ENCODE measurements at regions not wholly inside any gene's neighbourhood (a gene's known extent, or its start where the extent isn't known, plus 50 kb on each side); places are given as distances from the start of the nearest gene placed in this dataset.
"Not testable (repeated sequence)": the region's sequence is repeated elsewhere in the genome, so short reads cannot be mapped to it uniquely, and the experiment has no call there.

- DNase-seq; H3K4me3 ChIP-seq; intact Hi-C loops (cut with DNase I; ENCODE audit: low total_unique reads); H3K27ac ChIP-seq; H3K36me3 ChIP-seq; H3K27me3 ChIP-seq (replicated peaks in 1 of 7); H3K4me1 ChIP-seq: not testable (repeated sequence)
- WGBS, 5 donors = no CpG with 5 or more reads among the region's 4 CpGs
- peaks cover 0 to 13% (median 0%) of the 10 kb centered on the region in 8 donors for H3K9me3 ChIP-seq
Observed at GRCh38 chr2:97431169-97431725, 158.4 kb downstream of the ANKRD36B start.

- intact Hi-C loops (cut with DNase I; ENCODE audit: low total_unique reads); H3K27me3 ChIP-seq (replicated peaks in 1 of 7); H3K9me3 ChIP-seq; H3K36me3 ChIP-seq; DNase-seq; H3K27ac ChIP-seq; H3K4me3 ChIP-seq; H3K4me1 ChIP-seq: not testable (repeated sequence)
- WGBS, 5 donors = no CpG with 5 or more reads among the region's 2 CpGs
Observed at GRCh38 chr2:97422376-97422775, 167.3 kb downstream of the ANKRD36B start.

- H3K36me3 ChIP-seq; DNase-seq; intact Hi-C loops (cut with DNase I; ENCODE audit: low total_unique reads); H3K4me3 ChIP-seq; H3K4me1 ChIP-seq; H3K9me3 ChIP-seq; H3K27ac ChIP-seq; H3K27me3 ChIP-seq (replicated peaks in 1 of 7): not testable (repeated sequence)
- WGBS, 5 donors = no CpG with 5 or more reads among the region's 2 CpGs
Observed at GRCh38 chr2:97406340-97406739, 183.3 kb downstream of the ANKRD36B start.

- intact Hi-C loops (cut with DNase I; ENCODE audit: low total_unique reads); H3K4me1 ChIP-seq; H3K36me3 ChIP-seq; H3K27me3 ChIP-seq (replicated peaks in 1 of 7); H3K9me3 ChIP-seq; H3K27ac ChIP-seq; H3K4me3 ChIP-seq; DNase-seq: not testable (repeated sequence)
- WGBS, 5 donors = 84 to 90% (median 85%) methylated on average over 5 to 8 of the region's 9 CpGs; no CpG with 5 or more reads in 2 of the 5 donors
Observed at GRCh38 chr2:97405172-97405737, 184.4 kb downstream of the ANKRD36B start.

- H3K36me3 ChIP-seq; H3K27me3 ChIP-seq (replicated peaks in 1 of 7); intact Hi-C loops (cut with DNase I; ENCODE audit: low total_unique reads); H3K4me1 ChIP-seq; DNase-seq; H3K9me3 ChIP-seq; H3K27ac ChIP-seq; H3K4me3 ChIP-seq: not testable (repeated sequence)
- no CpG with 5 or more reads among the region's 5 CpGs for WGBS, 5 donors
Observed at GRCh38 chr2:97402678-97403077, 187.0 kb downstream of the ANKRD36B start.

- H3K36me3 ChIP-seq; DNase-seq; H3K4me1 ChIP-seq; H3K4me3 ChIP-seq; H3K27ac ChIP-seq; H3K27me3 ChIP-seq (replicated peaks in 1 of 7); H3K9me3 ChIP-seq; intact Hi-C loops (cut with DNase I; ENCODE audit: low total_unique reads): not testable (repeated sequence)
- 60 to 100% (median 78%) methylated on average over 1 to 3 of the region's 4 CpGs for WGBS, 5 donors
Observed at GRCh38 chr2:97395691-97396090, 194.0 kb downstream of the ANKRD36B start.

GRCh38 chr2:97385803-97386202 is 203.9 kb downstream of the ANKRD36B start:
- H3K27me3 ChIP-seq (replicated peaks in 1 of 7); H3K27ac ChIP-seq; H3K9me3 ChIP-seq; DNase-seq; H3K36me3 ChIP-seq; H3K4me1 ChIP-seq; intact Hi-C loops (cut with DNase I; ENCODE audit: low total_unique reads); H3K4me3 ChIP-seq: not testable (repeated sequence)
- no CpG with 5 or more reads among the region's 4 CpGs for WGBS, 5 donors

- H3K27ac ChIP-seq; H3K9me3 ChIP-seq; DNase-seq; H3K36me3 ChIP-seq; H3K4me3 ChIP-seq; intact Hi-C loops (cut with DNase I; ENCODE audit: low total_unique reads); H3K27me3 ChIP-seq (replicated peaks in 1 of 7); H3K4me1 ChIP-seq: not testable (repeated sequence)
- WGBS, 5 donors = no CpG with 5 or more reads among the region's 4 CpGs
Observed at GRCh38 chr2:97375913-97376312, 213.8 kb downstream of the ANKRD36B start.

GRCh38 chr2:97374426-97374825 is 215.3 kb downstream of the ANKRD36B start:
- DNase-seq; H3K27me3 ChIP-seq (replicated peaks in 1 of 7); H3K4me3 ChIP-seq; H3K4me1 ChIP-seq; H3K27ac ChIP-seq; H3K36me3 ChIP-seq; intact Hi-C loops (cut with DNase I; ENCODE audit: low total_unique reads); H3K9me3 ChIP-seq: not testable (repeated sequence)
- WGBS, 5 donors = no CpG with 5 or more reads among the region's 7 CpGs

- H3K27ac ChIP-seq; intact Hi-C loops (cut with DNase I; ENCODE audit: low total_unique reads): not testable (repeated sequence)
- WGBS, 5 donors = no CpG with 5 or more reads among the region's 4 CpGs
Observed at GRCh38 chr2:97363159-97363558, 226.5 kb downstream of the ANKRD36B start.

More at GRCh38 chr2:97363159-97363558, 226.5 kb downstream of the ANKRD36B start:
- H3K9me3 ChIP-seq; H3K36me3 ChIP-seq; H3K4me3 ChIP-seq; DNase-seq; H3K27me3 ChIP-seq (replicated peaks in 1 of 7); H3K4me1 ChIP-seq: not testable (repeated sequence)

Data from spleen (tissue), 11 donors.